LNCAP (cell line): ENCODE measurements at regions not wholly inside any gene's neighbourhood (a gene's known extent, or its start where the extent isn't known, plus 50 kb on each side); places are given as distances from the start of the nearest gene placed in this dataset.
A peak's percentile ranks its signal among the peaks of the same experiment; 100 is the strongest.

Experiments used
- CTCF ChIP-seq: fragments of 450-650 bp; IDR thresholded peaks from 2 replicates; pipeline ENCODE4 v1.5.1; 2017; ENCODE audit warnings: mild to moderate bottlenecking

- no peak for TF ChIP-seq CTCF
These were observed 129.6 kb upstream of the QRFPR start for GRCh38 chr4:121510341-121510874.

GRCh38 chr4:121485190-121485804 lies 104.5 kb upstream of the QRFPR start:
- no peak for TF ChIP-seq CTCF

- TF ChIP-seq CTCF = peak; percentile 74
These were observed 103.8 kb upstream of the QRFPR start for GRCh38 chr4:121484633-121485032.

GRCh38 chr4:121479808-121480207 lies 99.0 kb upstream of the QRFPR start:
- no peak for TF ChIP-seq CTCF

DNA sequence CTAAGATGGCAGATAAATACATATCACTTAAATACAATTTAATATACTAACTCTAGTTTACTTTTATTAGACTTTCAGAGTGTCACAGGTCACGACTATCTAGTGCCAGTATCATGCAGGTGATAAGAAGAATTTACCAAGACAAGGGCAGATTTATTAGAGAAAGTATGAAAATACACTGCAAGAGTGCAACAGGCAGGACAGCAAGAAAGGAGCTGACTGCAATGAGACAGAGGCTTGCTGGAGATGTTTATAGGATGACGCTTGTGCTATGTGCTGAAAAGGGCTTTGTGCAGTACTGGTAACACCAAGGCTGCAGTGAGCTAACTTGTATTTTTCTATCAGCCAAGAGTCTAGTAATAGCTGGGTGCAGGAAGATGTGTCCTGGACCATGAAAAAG lies 96.7 kb upstream of the QRFPR start:
- no peak for TF ChIP-seq CTCF

GRCh38 chr4:121477079-121477478 lies 96.3 kb upstream of the QRFPR start:
- no peak for TF ChIP-seq CTCF

GRCh38 chr4:121472937-121473721 lies 92.3 kb upstream of the QRFPR start:
- TF ChIP-seq CTCF = no peak
